HCT116 (cell line): ENCODE measurements at regions not wholly inside any gene's neighbourhood (a gene's known extent, or its start where the extent isn't known, plus 50 kb on each side); places are given as distances from the start of the nearest gene placed in this dataset.

Source experiments
- ATAC-seq: fragments of 200-7000 bp; cut with Tn5 transposase; 2 replicates; pipeline ENCODE4 v1.9.1; 2020; ENCODE audit warnings: mild to moderate bottlenecking, moderate library complexity
- BruUV-seq: library from RNA; stranded (reverse); fragments of 400-500 nt; replicated peaks from 2 replicates; lab custom pipeline; 2021; lab: Mats Ljungman, UMichigan
- CTCF ChIA-PET: fragments of 300-600 bp; sonication (Branson Sonifier 250); formaldehyde crosslinking; loops from one replicate; lab custom pipeline; 2021; ENCODE audit warnings: antibody characterized with exemption; lab: Charles Lee
- POLR2A ChIA-PET: fragments of 300-600, 350-600 bp; sonication (Branson Sonifier 250); formaldehyde crosslinking; loops from one replicate; lab custom pipeline; 2021; ENCODE audit warnings: antibody characterized with exemption; lab: Charles Lee
- RAD21 ChIA-PET, 2 experiments: fragments of 300-600 bp; sonication (Branson Sonifier 250); formaldehyde crosslinking; loops; one replicate each; lab custom pipeline; 2023; ENCODE audit warnings: low total read pairs in 2 of 2; ENCODE audit not compliant: uncharacterized antibody in 2 of 2, unreplicated experiment in 2 of 2, low non-redundant PET in 1 of 2; lab: Charles Lee
- DNase-seq: peaks from one replicate; pipeline ENCODE4 v3.0.0-alpha.2; 2010; ENCODE audit warnings: low read depth, low spot score
- H2AFZ ChIP-seq: fragments of 200-600 bp; shearing (Covaris generic), sonication (generic); 2 replicates; pipeline ENCODE4 v1.6.1; 2017; ENCODE audit warnings: low read depth, mixed run types, mixed read lengths, antibody characterized with exemption, low read length; ENCODE audit not compliant: poor library complexity, severe bottlenecking
- H3K27ac ChIP-seq: 2 replicates; pipeline ENCODE4 v1.5.1; 2012; ENCODE audit warnings: low read depth, low read length
- H3K27me3 ChIP-seq: fragments of 200-600 bp; sonication (generic); 2 replicates; pipeline ENCODE4 v1.6.1; 2016; ENCODE audit warnings: mixed run types, low read length, mixed read lengths; ENCODE audit not compliant: insufficient read depth
- H3K36me3 ChIP-seq, 2 experiments: fragments of 200-500 bp in 1 of 2; fragments of 200-600 bp in 1 of 2; sonication (Bioruptor generic) in 1 of 2; sonication (generic) in 1 of 2; 2 replicates each; pipeline versions ENCODE4 v1.5.1 to v1.6.1; 2014 to 2016; ENCODE audit warnings: low read length in 2 of 2, inconsistent platforms in 1 of 2, mixed read lengths in 1 of 2, mixed run types in 1 of 2; ENCODE audit not compliant: insufficient read depth in 2 of 2, control insufficient read depth in 1 of 2
- H3K4me1 ChIP-seq, 2 experiments: fragments of 200-600 bp in 1 of 2; sonication (generic) in 1 of 2; 2 replicates each; pipeline versions ENCODE4 v1.5.1 to v1.6.1; 2012 to 2017; ENCODE audit warnings: low read length in 2 of 2, inconsistent platforms in 1 of 2, mild to moderate bottlenecking in 1 of 2, mixed read lengths in 1 of 2, mixed run types in 1 of 2, moderate library complexity in 1 of 2; ENCODE audit not compliant: insufficient read depth in 2 of 2, control insufficient read depth in 1 of 2
- H3K4me2 ChIP-seq: fragments of 200-600 bp; sonication (generic); 2 replicates; pipeline ENCODE4 v1.6.1; 2017; ENCODE audit warnings: mixed run types, low read length, mixed read lengths
- H3K4me3 ChIP-seq, 2 experiments: fragments of 200-600 bp in 1 of 2; sonication (generic) in 1 of 2; replicated peaks in 1 of 2; 2 replicates each; pipeline ENCODE4 v1.5.1; 2011 to 2016; ENCODE audit warnings: low read length in 2 of 2, control low read depth in 1 of 2, low read depth in 1 of 2, mild to moderate bottlenecking in 1 of 2, mixed read lengths in 1 of 2, mixed run types in 1 of 2
- H3K79me2 ChIP-seq: fragments of 200-600 bp; sonication (generic); 2 replicates; pipeline ENCODE4 v1.6.1; 2017; ENCODE audit warnings: mild to moderate bottlenecking, mixed run types, low read length, moderate library complexity, mixed read lengths; ENCODE audit not compliant: insufficient read depth
- H3K9ac ChIP-seq: fragments of 200-600 bp; sonication (generic); 2 replicates; pipeline ENCODE4 v1.6.1; 2016; ENCODE audit warnings: low read length, mixed read lengths
- H3K9me2 ChIP-seq: fragments of 200-600 bp; sonication (generic), shearing (Covaris generic); 2 replicates; pipeline ENCODE4 v1.6.1; 2017; ENCODE audit warnings: mixed run types, mild to moderate bottlenecking, moderate library complexity; ENCODE audit not compliant: insufficient read depth
- H3K9me3 ChIP-seq, 2 experiments: fragments of 200-500 bp in 1 of 2; fragments of 200-600 bp in 1 of 2; sonication (Bioruptor generic) in 1 of 2; sonication (generic) in 1 of 2; 2 replicates each; pipeline ENCODE4 v1.6.1; 2014 to 2017; ENCODE audit warnings: low read length in 2 of 2, mixed read lengths in 2 of 2, inconsistent platforms in 1 of 2, low read depth in 1 of 2, mild to moderate bottlenecking in 1 of 2, mixed run types in 1 of 2, moderate library complexity in 1 of 2; ENCODE audit not compliant: control insufficient read depth in 1 of 2, insufficient read depth in 1 of 2
- H4K20me1 ChIP-seq: fragments of 200-600 bp; sonication (generic), shearing (Covaris generic); 2 replicates; pipeline ENCODE4 v1.6.1; 2017; ENCODE audit warnings: mixed run types, mild to moderate bottlenecking, moderate library complexity; ENCODE audit not compliant: insufficient read depth
- CBX3 ChIP-seq: IDR thresholded peaks from 2 replicates; pipeline ENCODE4 v1.6.1; 2012; ENCODE audit warnings: low read depth
- CEBPB ChIP-seq: IDR thresholded peaks from 2 replicates; pipeline ENCODE4 v1.6.1; 2012; ENCODE audit warnings: low read depth
- EGR1 ChIP-seq: IDR thresholded peaks from 2 replicates; pipeline ENCODE4 v1.6.1; 2012; ENCODE audit warnings: low read depth
- ELF1 ChIP-seq: IDR thresholded peaks from 2 replicates; pipeline ENCODE4 v1.6.1; 2012; ENCODE audit warnings: low read depth, borderline replicate concordance
- EZH2 ChIP-seq: fragments of 200-600 bp; sonication (generic); IDR thresholded peaks from 2 replicates; pipeline ENCODE4 v1.6.1; 2017; ENCODE audit warnings: antibody characterized with exemption, mixed run types
- FOSL1 ChIP-seq: IDR thresholded peaks from 2 replicates; pipeline ENCODE4 v1.6.1; 2012; ENCODE audit warnings: low read depth
- JUND ChIP-seq: IDR thresholded peaks from 2 replicates; pipeline ENCODE4 v1.6.1; 2012
- POLR2AphosphoS5 ChIP-seq: IDR thresholded peaks from 2 replicates; pipeline ENCODE4 v1.6.1; 2011; ENCODE audit warnings: mild to moderate bottlenecking, low read depth, low read length, moderate library complexity
- SIN3A ChIP-seq: IDR thresholded peaks from 2 replicates; pipeline ENCODE4 v1.6.1; 2012; ENCODE audit warnings: low read depth
- SRF ChIP-seq: IDR thresholded peaks from 2 replicates; pipeline ENCODE4 v1.6.1; 2012; ENCODE audit warnings: low read depth
- TCF7L2 ChIP-seq: IDR thresholded peaks from 2 replicates; pipeline ENCODE4 v1.7.0; 2011; ENCODE audit warnings: borderline replicate concordance, inconsistent platforms; ENCODE audit not compliant: insufficient read depth, insufficient read length; ENCODE audit errors: extremely low read depth
- YY1 ChIP-seq: IDR thresholded peaks from 2 replicates; pipeline ENCODE4 v1.6.1; 2011; ENCODE audit warnings: low read length, low read depth, moderate library complexity, mild to moderate bottlenecking; ENCODE audit not compliant: insufficient replicate concordance; ENCODE audit errors: extremely low read depth
- ZFX ChIP-seq: fragments of 450-650 bp; IDR thresholded peaks from 2 replicates; pipeline ENCODE4 v1.6.1; 2017
- ZNF274 ChIP-seq: fragments of 200-500 bp; sonication (Bioruptor generic); IDR thresholded peaks from 2 replicates; pipeline ENCODE4 v1.6.1; 2014; ENCODE audit warnings: mild to moderate bottlenecking, low read depth, low read length, inconsistent platforms
- intact Hi-C: fragments of 100-400 bp; cut with micrococcal nuclease; formaldehyde crosslinking; loops from 2 replicates; pipeline ENCODE4 v1.10.0; 2022
- TF ChIP-seq, protein P1 (sequence below): IDR thresholded peaks from 2 replicates; pipeline ENCODE4 v1.6.1; 2012; ENCODE audit warnings: low read depth
- TF ChIP-seq, protein P2 (sequence below): IDR thresholded peaks from 2 replicates; pipeline ENCODE4 v1.6.1; 2011; ENCODE audit warnings: mild to moderate bottlenecking, low read length, moderate library complexity; ENCODE audit not compliant: insufficient replicate concordance; ENCODE audit errors: extremely low read depth
- TF ChIP-seq, protein P3 (sequence below): IDR thresholded peaks from 2 replicates; pipeline ENCODE4 v1.6.1; 2012
- TF ChIP-seq, protein P4 (sequence below): IDR thresholded peaks from 2 replicates; pipeline ENCODE4 v1.6.1; 2012

DNA sequence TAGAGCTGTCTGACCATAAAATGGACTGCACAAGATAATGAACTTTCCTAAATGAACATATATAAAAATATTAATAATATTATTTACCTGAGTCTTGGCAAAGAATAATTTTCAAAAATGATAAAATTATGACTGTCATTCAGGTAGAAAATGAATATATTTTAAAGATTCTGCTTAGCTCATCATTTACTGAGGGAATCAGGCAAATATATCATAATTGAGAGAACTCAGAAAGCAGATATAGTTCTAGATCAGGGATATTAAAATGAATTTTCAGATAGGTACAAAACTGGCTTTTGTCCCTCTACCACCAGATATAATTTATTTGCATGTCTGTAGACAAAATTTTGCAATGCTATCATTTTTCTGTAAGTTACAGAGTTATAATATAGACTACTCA, 86.1 kb upstream of the CPM start:
- Histone ChIP-seq H3K9me3 (no peaks in the 10 kb centered on the region), H3K9me2 (no peaks in the 10 kb centered on the region), H4K20me1 (no peaks in the 10 kb centered on the region), H2AFZ (no peak overlapping the region), H3K4me3 (no peak overlapping the region), H3K79me2 (no peaks in the 10 kb centered on the region), H3K36me3 (no peaks in the 10 kb centered on the region), H3K4me2 (no peak overlapping the region), H3K4me1 (peaks cover 0 to 5% of the 10 kb centered on the region in 2 experiments; a peak in 2 of 4 replicates), H3K27me3 (no peaks in the 10 kb centered on the region), H3K9ac (no peak overlapping the region), H3K27ac (no peak overlapping the region)
- DNase-seq (no peak), ATAC-seq (no peak)
- TF ChIP-seq POLR2AphosphoS5 (no peak), ELF1 (no peak), SIN3A (no peak), ZNF274 (no peak), SRF (no peak), FOSL1 (no peak), CBX3 (no peak), EGR1 (no peak), JUND (no peak), ZFX (no peak), EZH2 (no peak), YY1 (no peak), CEBPB (no peak), TCF7L2 (no peak)
- TF ChIP-seq, protein P1, sequence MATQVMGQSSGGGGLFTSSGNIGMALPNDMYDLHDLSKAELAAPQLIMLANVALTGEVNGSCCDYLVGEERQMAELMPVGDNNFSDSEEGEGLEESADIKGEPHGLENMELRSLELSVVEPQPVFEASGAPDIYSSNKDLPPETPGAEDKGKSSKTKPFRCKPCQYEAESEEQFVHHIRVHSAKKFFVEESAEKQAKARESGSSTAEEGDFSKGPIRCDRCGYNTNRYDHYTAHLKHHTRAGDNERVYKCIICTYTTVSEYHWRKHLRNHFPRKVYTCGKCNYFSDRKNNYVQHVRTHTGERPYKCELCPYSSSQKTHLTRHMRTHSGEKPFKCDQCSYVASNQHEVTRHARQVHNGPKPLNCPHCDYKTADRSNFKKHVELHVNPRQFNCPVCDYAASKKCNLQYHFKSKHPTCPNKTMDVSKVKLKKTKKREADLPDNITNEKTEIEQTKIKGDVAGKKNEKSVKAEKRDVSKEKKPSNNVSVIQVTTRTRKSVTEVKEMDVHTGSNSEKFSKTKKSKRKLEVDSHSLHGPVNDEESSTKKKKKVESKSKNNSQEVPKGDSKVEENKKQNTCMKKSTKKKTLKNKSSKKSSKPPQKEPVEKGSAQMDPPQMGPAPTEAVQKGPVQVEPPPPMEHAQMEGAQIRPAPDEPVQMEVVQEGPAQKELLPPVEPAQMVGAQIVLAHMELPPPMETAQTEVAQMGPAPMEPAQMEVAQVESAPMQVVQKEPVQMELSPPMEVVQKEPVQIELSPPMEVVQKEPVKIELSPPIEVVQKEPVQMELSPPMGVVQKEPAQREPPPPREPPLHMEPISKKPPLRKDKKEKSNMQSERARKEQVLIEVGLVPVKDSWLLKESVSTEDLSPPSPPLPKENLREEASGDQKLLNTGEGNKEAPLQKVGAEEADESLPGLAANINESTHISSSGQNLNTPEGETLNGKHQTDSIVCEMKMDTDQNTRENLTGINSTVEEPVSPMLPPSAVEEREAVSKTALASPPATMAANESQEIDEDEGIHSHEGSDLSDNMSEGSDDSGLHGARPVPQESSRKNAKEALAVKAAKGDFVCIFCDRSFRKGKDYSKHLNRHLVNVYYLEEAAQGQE = no peak
- TF ChIP-seq, protein P2, sequence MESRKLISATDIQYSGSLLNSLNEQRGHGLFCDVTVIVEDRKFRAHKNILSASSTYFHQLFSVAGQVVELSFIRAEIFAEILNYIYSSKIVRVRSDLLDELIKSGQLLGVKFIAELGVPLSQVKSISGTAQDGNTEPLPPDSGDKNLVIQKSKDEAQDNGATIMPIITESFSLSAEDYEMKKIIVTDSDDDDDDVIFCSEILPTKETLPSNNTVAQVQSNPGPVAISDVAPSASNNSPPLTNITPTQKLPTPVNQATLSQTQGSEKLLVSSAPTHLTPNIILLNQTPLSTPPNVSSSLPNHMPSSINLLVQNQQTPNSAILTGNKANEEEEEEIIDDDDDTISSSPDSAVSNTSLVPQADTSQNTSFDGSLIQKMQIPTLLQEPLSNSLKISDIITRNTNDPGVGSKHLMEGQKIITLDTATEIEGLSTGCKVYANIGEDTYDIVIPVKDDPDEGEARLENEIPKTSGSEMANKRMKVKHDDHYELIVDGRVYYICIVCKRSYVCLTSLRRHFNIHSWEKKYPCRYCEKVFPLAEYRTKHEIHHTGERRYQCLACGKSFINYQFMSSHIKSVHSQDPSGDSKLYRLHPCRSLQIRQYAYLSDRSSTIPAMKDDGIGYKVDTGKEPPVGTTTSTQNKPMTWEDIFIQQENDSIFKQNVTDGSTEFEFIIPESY = no peak
- TF ChIP-seq, protein P3, sequence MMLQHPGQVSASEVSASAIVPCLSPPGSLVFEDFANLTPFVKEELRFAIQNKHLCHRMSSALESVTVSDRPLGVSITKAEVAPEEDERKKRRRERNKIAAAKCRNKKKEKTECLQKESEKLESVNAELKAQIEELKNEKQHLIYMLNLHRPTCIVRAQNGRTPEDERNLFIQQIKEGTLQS = no peak
- TF ChIP-seq, protein P4, sequence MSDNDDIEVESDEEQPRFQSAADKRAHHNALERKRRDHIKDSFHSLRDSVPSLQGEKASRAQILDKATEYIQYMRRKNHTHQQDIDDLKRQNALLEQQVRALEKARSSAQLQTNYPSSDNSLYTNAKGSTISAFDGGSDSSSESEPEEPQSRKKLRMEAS = no peak
- no TSS peak for BruUV-seq
- intact Hi-C loops = no loop called here
- ChIA-PET RAD21 (no interaction called here), CTCF (no interaction called here), POLR2A (no interaction called here)
